ENCODE measurements at regions not wholly inside any gene's neighbourhood (a gene's known extent, or its start where the extent isn't known, plus 50 kb on each side); places are given as distances from the start of the nearest gene placed in this dataset.

- Histone ChIP-seq H3K4me3 (ENCODE audit: low read length) (no peak overlapping the region), H3K4me1 (ENCODE audit: control insufficient read depth, insufficient read depth, low read length) (no peaks in the 10 kb centered on the region), H3K9ac (ENCODE audit: extremely low read depth, low read length, poor library complexity, severe bottlenecking) (no peak overlapping the region), H3K9me3 (ENCODE audit: control insufficient read depth, low read length) (no peaks in the 10 kb centered on the region), H3K27me3 (ENCODE audit: control insufficient read depth, insufficient read depth, low read length, poor library complexity, severe bottlenecking) (no peaks in the 10 kb centered on the region), H3K36me3 (ENCODE audit: control insufficient read depth, insufficient read depth, low read length) (no peaks in the 10 kb centered on the region), H3K27ac (ENCODE audit: low read depth, low read length) (no peak overlapping the region)
- Mint-ChIP-seq H3K27me3 (ENCODE audit: insufficient read depth) (no peaks in the 10 kb centered on the region), H3K4me3 (no peak overlapping the region), H3K9me3 (peaks cover 2% of the 10 kb centered on the region), H3K4me1 (peaks cover 3% of the 10 kb centered on the region), H3K27ac (no peak overlapping the region), H3K36me3 (ENCODE audit: low read depth) (no peaks in the 10 kb centered on the region)
- DNase-seq = no peak
- 88 to 95% methylated on average over 3 to 5 of the region's 5 CpGs for WGBS, 2 experiments (ENCODE audit: insufficient coverage in 1 of 2, insufficient read length in 1 of 2)
- TF ChIP-seq CTCF (conservative IDR thresholded peaks at IDR 0.05) = no peak
These were observed 955.2 kb upstream of the CELF4 start for GRCh38 chr18:38520786-38521185.

- no peaks in the 10 kb centered on the region for H3K4me1 Mint-ChIP-seq
- no peak overlapping the region for H3K4me3 ChIP-seq (ENCODE audit: low read length)
- no CpG with 5 or more reads among the region's 1 CpG for WGBS, 2 experiments (ENCODE audit: insufficient coverage in 1 of 2, insufficient read length in 1 of 2)
- peaks cover 3% of the 10 kb centered on the region for H3K27me3 Mint-ChIP-seq (ENCODE audit: insufficient read depth)
- TF ChIP-seq CTCF (conservative IDR thresholded peaks at IDR 0.05) = no peak
- no peaks in the 10 kb centered on the region for H3K36me3 Mint-ChIP-seq (ENCODE audit: low read depth)
- DNase-seq = no peak
- H3K9me3 Mint-ChIP-seq = no peaks in the 10 kb centered on the region
- H3K27ac ChIP-seq (ENCODE audit: low read depth, low read length) = no peak overlapping the region
- no peaks in the 10 kb centered on the region for H3K27me3 ChIP-seq (ENCODE audit: control insufficient read depth, insufficient read depth, low read length, poor library complexity, severe bottlenecking)
- no peak overlapping the region for H3K27ac Mint-ChIP-seq
- no peak overlapping the region for H3K9ac ChIP-seq (ENCODE audit: extremely low read depth, low read length, poor library complexity, severe bottlenecking)
- H3K36me3 ChIP-seq (ENCODE audit: control insufficient read depth, insufficient read depth, low read length) = no peaks in the 10 kb centered on the region
- no peaks in the 10 kb centered on the region for H3K4me1 ChIP-seq (ENCODE audit: control insufficient read depth, insufficient read depth, low read length)
- no peak overlapping the region for H3K4me3 Mint-ChIP-seq
- H3K9me3 ChIP-seq (ENCODE audit: control insufficient read depth, low read length) = no peaks in the 10 kb centered on the region
These were observed 936.9 kb upstream of the CELF4 start for GRCh38 chr18:38502539-38502938.

GRCh38 chr18:38497266-38497665 lies 931.7 kb upstream of the CELF4 start:
- no peaks in the 10 kb centered on the region for H3K27me3 ChIP-seq (ENCODE audit: control insufficient read depth, insufficient read depth, low read length, poor library complexity, severe bottlenecking)
- H3K9me3 ChIP-seq (ENCODE audit: control insufficient read depth, low read length) = no peaks in the 10 kb centered on the region
- no peak overlapping the region for H3K27ac Mint-ChIP-seq

More at GRCh38 chr18:38497266-38497665, 931.7 kb upstream of the CELF4 start:
- Histone ChIP-seq H3K9ac (ENCODE audit: extremely low read depth, low read length, poor library complexity, severe bottlenecking) (no peak overlapping the region), H3K4me3 (ENCODE audit: low read length) (no peak overlapping the region), H3K36me3 (ENCODE audit: control insufficient read depth, insufficient read depth, low read length) (no peaks in the 10 kb centered on the region), H3K27ac (ENCODE audit: low read depth, low read length) (no peak overlapping the region), H3K4me1 (ENCODE audit: control insufficient read depth, insufficient read depth, low read length) (no peaks in the 10 kb centered on the region)
- no peak for TF ChIP-seq CTCF (conservative IDR thresholded peaks at IDR 0.05)
- no peak for DNase-seq
- Mint-ChIP-seq H3K36me3 (ENCODE audit: low read depth) (no peaks in the 10 kb centered on the region), H3K9me3 (no peaks in the 10 kb centered on the region), H3K4me1 (no peaks in the 10 kb centered on the region), H3K4me3 (no peak overlapping the region), H3K27me3 (ENCODE audit: insufficient read depth) (no peaks in the 10 kb centered on the region)
- WGBS, 2 experiments (ENCODE audit: insufficient coverage in 1 of 2, insufficient read length in 1 of 2) = 0 to 71% methylated on average over 1 to 2 of the region's 2 CpGs

Measured in endodermal cell (in vitro differentiated cells).